ENCODE measurements at regions not wholly inside any gene's neighbourhood (a gene's known extent, or its start where the extent isn't known, plus 50 kb on each side); places are given as distances from the start of the nearest gene placed in this dataset.

- TF ChIP-seq CTCF (IDR thresholded peaks at IDR 0.05) = no peak
- TF ChIP-seq ZFX (IDR thresholded peaks at IDR 0.05; ENCODE audit: borderline replicate concordance) = no peak
These were observed 278.5 kb upstream of the ZNF717 start for GRCh38 chr3:76063811-76064210.
